Smooth muscle cell (in vitro differentiated cells): ENCODE measurements at regions not wholly inside any gene's neighbourhood (a gene's known extent, or its start where the extent isn't known, plus 50 kb on each side); places are given as distances from the start of the nearest gene placed in this dataset.

Experiments
- DNase-seq: peaks from one replicate; lab custom pipeline; 2025; ENCODE audit not compliant: unreplicated experiment; lab: John Stamatoyannopoulos, UW
- H2AFZ ChIP-seq: fragments of 200-600 bp; sonication (generic); 2 replicates; pipeline ENCODE4 v1.6.0; 2016; ENCODE audit warnings: antibody characterized with exemption, low read depth, mild to moderate bottlenecking
- H3F3A ChIP-seq: fragments of 200-600 bp; sonication (generic); 2 replicates; pipeline ENCODE4 v1.6.0; 2017; ENCODE audit warnings: antibody characterized with exemption, low read depth
- H3K27ac ChIP-seq: fragments of 200-600 bp; sonication (generic); 2 replicates; pipeline ENCODE4 v1.5.1; 2016; ENCODE audit warnings: low read depth, mild to moderate bottlenecking
- H3K27me3 ChIP-seq: fragments of 200-600 bp; sonication (generic); 2 replicates; pipeline ENCODE4 v1.6.1; 2016; ENCODE audit warnings: low read depth, mild to moderate bottlenecking
- H3K36me3 ChIP-seq: fragments of 200-600 bp; sonication (generic); 2 replicates; pipeline ENCODE4 v1.5.1; 2016; ENCODE audit warnings: low read depth
- H3K4me1 ChIP-seq: fragments of 200-600 bp; sonication (generic); 2 replicates; pipeline ENCODE4 v1.5.1; 2016; ENCODE audit warnings: low read depth
- H3K4me2 ChIP-seq: fragments of 200-600 bp; sonication (generic); 2 replicates; pipeline ENCODE4 v1.6.0; 2016; ENCODE audit warnings: mild to moderate bottlenecking
- H3K4me3 ChIP-seq: fragments of 200-600 bp; sonication (generic); 2 replicates; pipeline ENCODE4 v1.5.1; 2016; ENCODE audit warnings: mild to moderate bottlenecking
- H3K79me2 ChIP-seq: fragments of 200-600 bp; sonication (generic); 2 replicates; pipeline ENCODE4 v1.6.0; 2016; ENCODE audit warnings: low read depth, mild to moderate bottlenecking
- H3K9ac ChIP-seq: fragments of 200-600 bp; sonication (generic); 2 replicates; pipeline ENCODE4 v1.6.0; 2016; ENCODE audit warnings: low read depth
- H3K9me3 ChIP-seq: fragments of 200-600 bp; sonication (generic); replicated peaks from 2 replicates; pipeline ENCODE4 v1.5.1; 2016; ENCODE audit warnings: low read depth
- H4K20me1 ChIP-seq: fragments of 200-600 bp; sonication (generic); 2 replicates; pipeline ENCODE4 v1.6.0; 2016; ENCODE audit warnings: low read depth
- CTCF ChIP-seq: fragments of 200-600 bp; sonication (generic); IDR thresholded peaks from 2 replicates; pipeline ENCODE4 v1.5.1; 2017; ENCODE audit warnings: borderline replicate concordance, mild to moderate bottlenecking, antibody characterized with exemption; ENCODE audit not compliant: insufficient read depth, poor library complexity, severe bottlenecking
- WGBS: methylation state at CpG from one replicate; pipeline ENCODE4 v1.1.7; 2016; ENCODE audit warnings: low lambda C conversion rate; 5-methylcytosine and 5-hydroxymethylcytosine counted together

- Histone ChIP-seq H3K79me2 (no peaks in the 10 kb centered on the region), H3K36me3 (no peaks in the 10 kb centered on the region), H3K4me1 (no peaks in the 10 kb centered on the region), H3K27ac (no peak overlapping the region), H3F3A (no peaks in the 10 kb centered on the region), H3K4me2 (no peak overlapping the region), H3K4me3 (no peak overlapping the region), H2AFZ (no peak overlapping the region), H4K20me1 (no peaks in the 10 kb centered on the region), H3K27me3 (no peaks in the 10 kb centered on the region), H3K9ac (no peak overlapping the region), H3K9me3 (no peaks in the 10 kb centered on the region)
- TF ChIP-seq CTCF: no peak
- no peak for DNase-seq
- 92% methylated on average over 14 of the region's 14 CpGs for WGBS
Observed at GRCh38 chr2:9779596-9780264, 63.5 kb upstream of the TAF1B start.

- no peaks in the 10 kb centered on the region for H3K27me3 ChIP-seq
- no peak overlapping the region for H3K4me3 ChIP-seq
- H3K4me2 ChIP-seq: no peak overlapping the region
- WGBS: 89% methylated on average over 10 of the region's 10 CpGs
- H3K36me3 ChIP-seq: no peaks in the 10 kb centered on the region
- H3K27ac ChIP-seq: no peak overlapping the region
- no peaks in the 10 kb centered on the region for H3K79me2 ChIP-seq
- DNase-seq: no peak
- H4K20me1 ChIP-seq: no peaks in the 10 kb centered on the region
- no peaks in the 10 kb centered on the region for H3K9me3 ChIP-seq
- H2AFZ ChIP-seq: no peak overlapping the region
- TF ChIP-seq CTCF: no peak
- no peak overlapping the region for H3K9ac ChIP-seq
- no peaks in the 10 kb centered on the region for H3K4me1 ChIP-seq
- H3F3A ChIP-seq: no peaks in the 10 kb centered on the region
Observed at GRCh38 chr2:9780368-9781130, 62.7 kb upstream of the TAF1B start.

- Histone ChIP-seq H3K36me3 (no peaks in the 10 kb centered on the region), H4K20me1 (no peaks in the 10 kb centered on the region), H3K9me3 (no peaks in the 10 kb centered on the region), H3K4me1 (no peaks in the 10 kb centered on the region), H3K79me2 (no peaks in the 10 kb centered on the region), H3F3A (no peaks in the 10 kb centered on the region), H3K4me2 (no peak overlapping the region), H3K27me3 (no peaks in the 10 kb centered on the region), H3K4me3 (no peak overlapping the region), H3K9ac (no peak overlapping the region), H3K27ac (no peak overlapping the region), H2AFZ (no peak overlapping the region)
- no peak for TF ChIP-seq CTCF
- DNase-seq: no peak
- 98% methylated on average over 9 of the region's 9 CpGs for WGBS
Observed at GRCh38 chr2:9781252-9781651, 62.0 kb upstream of the TAF1B start.

- Histone ChIP-seq H4K20me1 (no peaks in the 10 kb centered on the region), H3K27ac (no peak overlapping the region), H3K9me3 (no peaks in the 10 kb centered on the region), H3K79me2 (no peaks in the 10 kb centered on the region), H3K4me3 (no peak overlapping the region), H3K4me1 (no peaks in the 10 kb centered on the region), H3K9ac (no peak overlapping the region), H3F3A (no peaks in the 10 kb centered on the region), H2AFZ (no peak overlapping the region), H3K36me3 (no peaks in the 10 kb centered on the region), H3K27me3 (no peaks in the 10 kb centered on the region), H3K4me2 (no peak overlapping the region)
- no peak for TF ChIP-seq CTCF
- WGBS: 87% methylated on average over 8 of the region's 8 CpGs
- DNase-seq: no peak
Observed at GRCh38 chr2:9782197-9782719, 61.0 kb upstream of the TAF1B start.
